GM21381 (cell line): ENCODE measurements at regions not wholly inside any gene's neighbourhood (a gene's known extent, or its start where the extent isn't known, plus 50 kb on each side); places are given as distances from the start of the nearest gene placed in this dataset.

Source experiments
- ATAC-seq: cut with Tn5 transposase; IDR thresholded peaks from one replicate; pipeline ENCODE4 v1.9.1; 2021; ENCODE audit warnings: mild to moderate bottlenecking, moderate library complexity; ENCODE audit not compliant: unreplicated experiment

DNA sequence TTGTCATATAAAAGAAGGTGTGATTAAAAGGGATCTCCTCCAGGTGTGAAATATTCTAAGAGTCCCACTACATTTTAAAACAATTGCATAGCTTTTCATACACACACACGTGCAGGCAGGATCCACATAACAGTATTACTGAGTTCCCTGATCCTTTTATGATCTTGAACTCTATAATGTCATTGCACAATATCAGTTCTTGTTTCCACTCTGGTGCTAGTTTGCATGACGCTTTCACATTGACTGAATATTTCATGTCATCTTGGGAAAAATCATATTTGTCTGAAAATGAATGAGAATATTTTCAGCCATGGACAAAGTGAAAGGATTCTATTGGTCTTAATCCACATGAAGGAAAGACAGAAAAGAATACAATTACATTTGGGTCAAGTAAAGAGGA, 703.8 kb downstream of the CDH8 start:
- ATAC-seq: no peak

DNA sequence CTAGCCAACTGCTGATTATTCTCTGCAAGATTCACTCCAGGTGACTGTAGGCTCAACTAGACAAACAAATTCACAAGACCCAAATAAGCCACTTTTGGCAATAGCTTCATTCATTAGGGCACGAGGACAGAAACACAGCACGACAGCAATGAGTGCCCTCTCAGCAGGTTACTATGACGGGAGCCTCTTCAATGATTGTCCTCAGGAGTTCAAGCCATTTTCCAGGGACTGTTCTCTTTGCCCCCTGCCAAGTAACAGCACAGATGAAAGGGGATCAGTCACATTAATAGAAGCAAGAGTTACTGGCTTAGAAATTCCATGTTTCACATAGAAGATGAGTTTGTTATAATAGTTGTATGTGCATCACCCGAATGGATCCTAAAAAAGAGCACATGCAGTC, 712.2 kb downstream of the CDH8 start:
- ATAC-seq: no peak

DNA sequence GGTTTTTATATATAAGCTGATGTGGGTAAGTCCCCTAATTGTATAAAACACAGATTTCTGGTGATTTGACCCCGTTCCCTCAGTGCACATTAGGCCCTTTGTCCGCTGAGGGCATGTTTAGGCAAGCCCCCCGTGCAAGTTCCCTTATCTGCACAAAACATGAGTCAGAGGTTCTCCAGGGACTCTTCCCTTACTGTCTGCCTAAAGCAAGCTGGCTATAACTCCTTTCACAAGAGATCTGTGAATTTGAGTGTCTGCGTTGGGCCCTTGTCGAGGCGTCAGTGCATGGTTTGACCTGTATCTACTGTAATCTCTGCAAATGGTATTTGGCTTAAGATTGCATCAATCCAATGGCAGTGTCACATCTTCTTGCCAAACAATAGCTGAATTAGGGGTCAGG, 712.8 kb downstream of the CDH8 start:
- ATAC-seq: no peak

DNA sequence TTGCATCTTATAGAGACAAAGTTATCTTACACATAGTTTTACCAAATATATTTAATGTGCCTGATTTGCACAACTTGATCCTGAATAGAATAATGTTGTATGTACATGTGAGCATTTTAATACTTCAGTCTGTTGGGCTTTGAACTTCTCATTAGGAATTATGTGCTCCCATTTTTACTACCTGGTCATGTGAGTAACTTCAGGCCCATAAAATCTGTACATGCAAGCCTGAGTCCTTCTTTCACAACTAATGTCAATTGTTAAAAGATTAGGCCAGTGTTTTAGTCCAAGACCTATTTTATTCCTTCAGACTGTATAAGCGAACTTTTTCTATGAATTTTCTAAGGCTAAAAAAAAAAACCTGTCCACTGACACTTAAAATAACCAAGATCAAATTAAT, 715.4 kb downstream of the CDH8 start:
- ATAC-seq: no peak

DNA sequence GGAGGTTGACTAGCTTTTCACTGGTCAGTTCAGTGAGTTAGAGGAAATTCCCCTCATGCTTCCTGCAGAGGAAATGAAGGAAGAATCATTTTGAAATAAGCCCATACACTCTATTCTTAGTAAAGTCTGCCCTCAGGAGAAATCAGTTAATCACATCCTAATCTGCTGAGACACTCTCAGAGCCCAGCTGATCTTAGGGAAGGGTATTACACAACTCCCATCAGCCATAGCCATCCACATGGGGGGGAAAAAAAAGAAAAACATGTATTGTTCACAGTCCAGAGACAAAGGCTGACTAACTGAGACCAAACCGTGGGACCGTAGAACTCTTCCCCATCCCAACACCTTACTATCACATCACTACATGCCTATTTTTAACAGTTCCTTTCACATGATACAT, 722.3 kb downstream of the CDH8 start:
- no peak for ATAC-seq

DNA sequence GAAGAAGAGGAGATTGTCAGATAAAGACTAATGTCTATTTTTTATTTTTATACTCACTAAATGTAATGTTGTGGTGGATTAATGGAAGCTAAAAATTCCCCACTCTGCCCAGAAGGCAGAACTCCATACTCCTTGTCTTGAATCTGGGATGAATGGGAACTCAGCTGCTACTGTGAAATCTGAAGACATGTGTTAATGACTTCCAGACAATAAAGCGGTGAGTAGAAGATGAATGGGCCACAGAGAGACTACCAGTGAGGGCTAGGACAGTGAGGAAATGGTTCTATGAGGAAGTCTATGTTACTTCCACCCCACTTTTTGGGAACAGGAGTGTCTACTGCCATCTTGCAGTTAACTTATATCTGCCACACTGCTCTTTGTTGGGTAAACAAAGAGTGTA, 726.9 kb downstream of the CDH8 start:
- no peak for ATAC-seq

DNA sequence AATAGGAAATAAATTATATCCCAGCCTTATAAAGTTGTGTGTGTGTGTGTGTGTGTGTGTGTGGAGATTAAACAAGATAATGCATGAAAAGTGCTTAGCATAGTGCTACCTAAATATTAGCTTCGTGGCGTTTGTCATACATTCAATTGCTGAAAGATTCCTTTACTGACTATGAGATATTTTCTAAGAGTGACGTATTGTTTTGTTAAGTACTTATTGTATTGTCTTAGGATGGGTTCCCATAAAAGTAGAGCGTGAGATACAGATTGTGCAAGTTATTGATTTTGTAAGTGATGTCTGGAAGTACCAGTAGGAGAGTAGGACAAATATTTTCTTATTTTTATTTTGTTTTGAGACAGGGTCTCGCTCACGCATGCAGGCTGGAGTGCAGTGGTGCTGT, 730.0 kb downstream of the CDH8 start:
- no peak for ATAC-seq

DNA sequence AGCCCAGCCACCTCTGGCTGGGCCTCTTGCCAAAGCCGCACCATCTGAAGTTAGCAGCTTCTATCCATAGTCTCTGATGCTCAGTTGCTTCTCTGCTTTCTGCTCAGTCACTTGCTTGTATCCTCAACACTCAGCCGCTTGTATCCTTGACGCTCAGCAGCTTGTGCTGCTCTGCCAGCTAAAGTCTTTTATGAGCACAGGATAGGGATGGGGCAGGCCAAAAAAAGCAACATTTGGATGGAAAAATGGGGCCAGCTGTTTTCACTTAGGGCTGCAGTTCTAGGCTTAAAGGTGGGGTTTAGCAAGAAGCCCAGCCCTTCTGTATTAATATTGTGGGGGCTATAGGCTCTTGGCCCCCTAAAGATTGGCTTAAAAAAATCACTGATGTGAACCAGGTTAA, 739.4 kb downstream of the CDH8 start:
- no peak for ATAC-seq

DNA sequence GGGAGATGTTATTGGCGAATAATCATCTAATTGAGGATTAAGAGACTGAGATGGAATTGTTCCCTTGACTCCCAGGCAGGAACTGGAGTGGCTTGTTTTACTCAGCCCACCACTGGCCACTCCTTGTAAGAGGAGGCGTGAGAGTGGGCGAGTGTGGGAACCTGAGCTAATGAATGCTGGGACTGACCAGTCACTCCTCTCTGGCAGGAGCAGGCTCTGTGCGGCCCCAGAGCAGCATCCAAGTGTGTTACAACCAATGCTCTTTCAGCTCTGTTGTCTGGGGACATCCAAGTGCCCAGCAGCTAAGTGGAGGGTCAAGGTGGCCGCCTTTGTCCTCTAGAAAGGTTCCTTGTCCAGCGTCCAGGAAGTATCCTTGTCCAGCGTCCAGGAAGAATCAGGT, 739.9 kb downstream of the CDH8 start:
- no peak for ATAC-seq

DNA sequence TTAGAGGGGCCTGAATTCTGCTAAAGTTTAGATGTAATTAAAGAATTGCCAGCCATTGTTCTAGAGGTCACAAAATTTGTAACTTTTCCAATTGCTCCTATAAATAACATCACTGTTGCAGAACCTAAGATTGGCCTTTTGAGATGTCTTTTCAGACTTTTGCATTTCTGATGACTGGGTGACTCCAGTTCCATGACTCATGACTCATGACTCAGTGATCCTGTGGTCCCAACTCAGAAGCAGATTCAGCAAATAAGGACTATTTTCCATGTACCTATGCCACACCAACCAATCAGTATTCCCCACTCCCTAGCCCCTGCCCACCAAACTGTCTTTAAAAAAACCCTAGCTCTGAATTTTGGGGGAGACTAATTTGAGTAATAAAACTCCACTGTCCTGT, 740.9 kb downstream of the CDH8 start:
- ATAC-seq: no peak

DNA sequence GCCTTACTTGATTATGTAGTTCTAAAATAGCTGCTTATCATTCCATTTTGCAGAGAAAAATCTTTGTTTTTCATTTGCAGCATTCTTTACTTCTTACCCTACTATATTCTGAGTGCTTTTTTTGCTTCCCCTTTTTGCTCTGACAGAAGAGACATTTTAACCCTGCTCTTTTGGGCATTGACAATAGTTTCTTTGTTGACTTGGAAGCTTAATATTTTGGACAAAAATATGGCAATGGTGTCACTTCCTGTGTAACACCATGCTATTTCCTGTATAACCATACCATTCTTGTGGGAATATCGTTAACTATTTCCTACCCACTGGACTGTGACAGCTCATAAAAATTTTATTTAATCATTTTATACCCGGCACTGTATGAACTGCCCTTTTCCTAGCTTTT, 747.1 kb downstream of the CDH8 start:
- no peak for ATAC-seq

DNA sequence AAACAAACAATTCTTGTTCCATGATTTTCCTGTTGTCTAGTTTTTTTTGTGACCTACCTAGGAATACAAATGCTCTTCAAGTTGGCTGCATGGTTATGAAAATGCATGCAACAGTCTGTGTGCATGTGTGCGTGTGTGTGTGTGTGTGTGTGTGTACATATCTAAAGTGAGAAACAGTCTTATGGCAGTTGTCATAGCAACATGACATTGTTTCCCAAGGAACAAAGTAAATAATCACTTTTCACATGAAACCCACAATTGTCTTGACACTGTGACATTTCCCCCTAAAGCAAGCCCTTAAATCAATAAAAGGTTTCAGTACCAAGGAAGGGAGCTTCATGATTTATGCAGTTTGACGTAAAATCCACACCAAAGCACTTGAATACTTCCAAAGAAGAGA, 758.4 kb downstream of the CDH8 start:
- no peak for ATAC-seq

DNA sequence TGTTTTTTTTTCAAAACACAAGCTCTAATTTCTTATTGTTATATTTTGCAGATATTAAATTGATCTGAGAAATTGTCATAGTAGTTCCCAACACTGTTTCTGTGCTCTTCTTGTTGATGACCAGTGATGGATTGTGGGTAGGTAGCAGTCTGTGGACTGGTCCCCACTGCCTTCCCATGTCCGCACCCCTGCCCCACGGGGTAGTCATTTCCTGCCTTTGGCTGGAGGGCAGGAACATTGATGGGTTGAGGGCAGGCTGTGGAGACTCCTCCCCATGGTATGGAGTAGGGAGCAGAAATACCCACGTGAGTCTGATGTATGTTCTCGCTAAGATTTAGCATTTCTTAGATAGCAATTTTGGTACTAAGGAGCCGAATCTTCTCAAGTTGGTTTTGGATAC, 762.0 kb downstream of the CDH8 start:
- no peak for ATAC-seq

DNA sequence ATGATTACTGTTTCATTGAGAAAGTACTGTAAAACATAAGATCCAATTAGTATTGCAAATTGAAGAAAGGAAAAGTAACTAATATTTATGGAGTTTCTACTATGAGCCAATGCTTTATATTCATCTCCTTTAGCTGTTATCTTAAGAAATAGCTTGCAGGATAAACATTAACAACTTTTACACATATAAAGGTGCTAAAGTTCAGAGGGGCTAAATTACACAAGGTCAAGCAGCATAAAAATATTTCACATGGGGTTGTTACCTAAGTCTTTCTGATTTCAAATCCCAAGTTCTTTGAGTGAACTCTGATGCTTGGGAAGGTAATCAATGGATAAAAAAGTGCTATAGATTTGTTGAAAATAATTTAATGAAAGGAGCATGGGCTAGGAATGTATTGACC, 765.5 kb downstream of the CDH8 start:
- ATAC-seq: no peak

DNA sequence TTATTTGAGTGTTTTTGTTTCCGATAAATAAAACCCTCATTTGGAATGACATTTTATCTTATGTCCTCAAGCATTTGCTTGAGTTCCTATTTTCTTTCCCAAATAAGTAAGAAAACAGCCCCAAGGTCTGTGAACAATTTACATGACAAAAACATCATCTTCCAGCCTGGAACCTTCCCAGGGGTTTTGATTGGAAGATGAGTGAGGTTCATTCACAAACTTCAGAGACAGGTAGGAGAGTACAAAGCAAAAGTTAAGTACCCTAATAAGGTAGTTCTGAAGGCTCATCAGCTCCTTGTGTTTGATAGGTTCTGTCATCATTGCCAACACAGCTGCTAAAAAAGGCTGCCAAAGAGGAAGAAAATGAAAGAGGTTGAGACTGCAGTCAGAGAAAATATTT, 772.8 kb downstream of the CDH8 start:
- no peak for ATAC-seq

DNA sequence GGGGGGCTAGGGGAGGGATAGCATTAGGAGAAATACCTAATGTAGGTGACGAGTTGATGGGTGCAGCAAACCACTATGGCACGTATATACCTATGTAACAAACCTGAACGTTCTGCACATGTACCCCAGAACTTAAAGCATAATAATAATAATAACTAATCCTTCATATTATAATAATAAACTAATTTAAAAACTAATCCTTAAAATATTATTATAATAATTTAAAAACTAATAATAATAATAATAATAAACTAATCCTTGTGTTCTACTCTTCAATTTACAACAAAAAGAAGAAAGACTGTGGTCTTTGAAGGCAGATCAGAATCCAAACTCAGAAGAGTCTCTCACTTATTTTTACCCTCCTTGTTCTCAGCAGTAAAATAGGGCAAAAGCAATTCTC, 774.9 kb downstream of the CDH8 start:
- ATAC-seq: no peak

DNA sequence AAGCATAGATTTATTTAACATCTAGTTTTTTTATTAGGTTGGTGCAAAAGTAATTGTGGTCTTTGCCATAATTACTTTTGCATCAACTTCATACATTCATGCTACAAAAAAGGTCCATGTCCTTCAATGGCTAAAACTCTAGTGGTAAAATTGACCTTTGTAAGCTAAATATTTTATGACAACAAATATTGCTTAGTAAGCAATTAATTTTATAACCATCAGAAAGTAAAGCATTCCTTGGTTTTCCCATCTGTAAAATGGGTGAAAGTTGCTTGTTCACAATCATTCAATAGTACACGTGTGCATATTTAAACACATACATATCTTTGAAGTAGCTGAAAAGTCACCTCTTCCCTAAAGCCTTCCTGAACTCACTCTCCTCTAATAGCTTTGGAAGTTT, 789.6 kb downstream of the CDH8 start:
- ATAC-seq: no peak

DNA sequence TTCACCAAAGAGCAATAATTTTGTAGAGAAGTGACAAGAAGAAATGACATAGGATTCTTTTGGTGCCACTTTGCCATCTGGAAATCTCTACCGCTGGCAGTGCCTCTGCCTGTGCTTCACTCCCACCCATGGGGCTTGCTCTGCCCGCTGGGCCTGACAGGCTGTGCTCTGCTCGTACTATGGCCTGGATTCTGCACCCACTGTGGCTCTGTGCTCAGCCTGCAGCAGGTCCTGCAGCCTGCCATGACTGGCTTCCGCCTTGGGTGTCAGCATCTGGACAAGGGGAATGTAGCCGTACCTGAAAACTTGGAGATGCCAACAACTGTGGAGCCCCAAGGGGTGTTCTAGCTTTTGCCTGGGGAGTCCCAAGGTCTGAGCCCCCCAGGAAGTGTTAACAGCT, 792.3 kb downstream of the CDH8 start:
- ATAC-seq: no peak

DNA sequence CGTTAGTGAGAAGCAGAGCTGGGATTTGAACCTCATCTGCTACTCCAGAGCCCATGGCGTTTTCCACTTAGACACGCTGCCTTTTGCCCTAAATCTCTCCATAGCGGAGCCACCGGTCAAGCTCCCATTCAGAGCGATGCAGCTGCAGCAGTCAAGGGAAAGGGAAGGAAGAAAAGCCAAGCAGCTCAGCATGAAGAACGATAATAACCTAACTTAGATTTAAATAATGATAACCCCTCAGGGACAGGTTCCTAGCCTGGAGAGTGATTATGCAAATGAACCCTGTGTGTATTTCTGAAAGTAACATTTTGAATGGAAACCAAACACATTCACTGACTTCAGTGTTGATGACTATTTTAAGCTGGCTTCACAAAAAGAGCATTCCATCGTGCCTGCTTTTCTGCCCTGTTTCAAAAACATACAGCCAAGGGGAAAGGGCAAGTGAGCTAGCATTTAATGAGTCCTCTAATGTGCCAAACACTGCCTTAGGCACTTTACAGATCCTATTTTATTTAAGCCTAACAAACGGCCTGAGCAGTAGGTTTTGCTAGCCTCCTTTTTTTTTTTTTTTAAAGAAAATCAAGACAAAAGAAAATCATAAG, 798.3 kb downstream of the CDH8 start:
- no peak for ATAC-seq

DNA sequence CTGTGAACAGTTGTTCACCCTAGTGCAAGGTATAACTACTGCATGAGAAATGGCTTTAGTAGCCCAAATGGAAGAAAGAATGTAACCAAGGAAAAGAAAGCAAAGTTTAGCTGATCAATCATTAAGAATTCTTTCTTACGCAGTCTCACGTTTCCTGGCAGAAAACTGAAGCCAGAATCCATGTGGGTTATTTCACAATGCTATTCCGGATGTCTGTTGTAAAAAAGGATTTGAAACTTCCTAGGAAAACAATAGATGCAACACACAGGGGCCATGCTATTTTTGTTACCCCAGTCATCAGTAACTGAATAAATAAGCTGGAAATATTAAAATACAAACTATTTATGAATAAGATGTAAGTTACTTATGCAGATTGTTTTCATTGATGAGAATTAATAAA, 802.5 kb downstream of the CDH8 start:
- no peak for ATAC-seq

DNA sequence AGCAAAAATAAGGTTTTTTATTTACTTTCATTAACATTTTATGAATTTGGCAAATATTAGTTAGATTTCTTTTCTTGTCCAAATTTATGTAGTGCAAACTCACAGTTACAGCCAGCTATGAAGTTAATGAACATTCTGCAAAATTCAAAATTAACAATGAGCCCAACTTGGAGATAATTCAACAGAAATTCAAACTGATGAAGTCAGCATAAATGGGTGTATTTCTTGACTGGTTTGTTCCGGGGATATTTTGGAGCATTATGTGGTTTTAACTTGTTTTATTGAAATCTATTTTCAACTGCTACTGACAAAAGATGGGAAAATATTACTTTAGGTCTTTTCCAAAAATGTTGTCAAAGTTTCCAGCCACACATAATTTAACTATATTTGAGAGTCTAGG, 807.9 kb downstream of the CDH8 start:
- no peak for ATAC-seq

DNA sequence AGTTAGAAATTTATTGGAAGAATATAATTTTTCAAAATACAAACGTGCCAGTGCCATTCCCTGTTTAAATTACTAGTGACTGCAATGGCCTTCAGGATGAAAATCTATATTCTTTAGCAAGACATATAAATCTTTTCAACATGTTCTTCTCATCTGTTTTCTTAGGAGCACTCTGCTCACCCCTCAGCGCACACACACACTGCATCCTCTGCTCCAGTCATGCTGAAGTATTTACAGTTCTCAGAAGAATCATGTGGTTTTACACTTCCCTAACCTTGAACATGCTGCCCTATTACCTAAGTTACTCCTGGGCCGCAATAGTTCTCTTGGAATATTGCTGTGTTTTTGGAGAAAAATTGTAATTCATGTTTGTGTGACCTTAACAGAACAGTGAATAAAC, 820.6 kb downstream of the CDH8 start:
- no peak for ATAC-seq

DNA sequence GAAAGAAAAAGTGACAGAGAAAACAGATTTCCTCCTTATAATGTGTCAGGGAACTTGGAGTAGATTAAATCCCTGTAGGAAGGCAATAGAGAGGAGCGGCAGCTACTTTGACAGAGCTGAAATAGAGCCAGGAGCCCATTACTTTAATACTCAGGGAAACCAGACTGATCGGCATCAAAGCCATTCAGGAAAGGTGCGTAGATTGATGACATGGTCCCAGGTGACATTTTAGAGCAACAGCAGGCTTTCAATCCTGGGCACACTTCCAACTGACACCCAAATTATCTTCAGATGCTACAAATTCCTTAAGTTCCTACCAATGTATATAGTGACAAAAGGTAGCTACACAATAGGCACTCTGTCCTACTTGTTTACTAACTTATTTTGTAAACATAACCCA, 821.5 kb downstream of the CDH8 start:
- ATAC-seq: no peak

DNA sequence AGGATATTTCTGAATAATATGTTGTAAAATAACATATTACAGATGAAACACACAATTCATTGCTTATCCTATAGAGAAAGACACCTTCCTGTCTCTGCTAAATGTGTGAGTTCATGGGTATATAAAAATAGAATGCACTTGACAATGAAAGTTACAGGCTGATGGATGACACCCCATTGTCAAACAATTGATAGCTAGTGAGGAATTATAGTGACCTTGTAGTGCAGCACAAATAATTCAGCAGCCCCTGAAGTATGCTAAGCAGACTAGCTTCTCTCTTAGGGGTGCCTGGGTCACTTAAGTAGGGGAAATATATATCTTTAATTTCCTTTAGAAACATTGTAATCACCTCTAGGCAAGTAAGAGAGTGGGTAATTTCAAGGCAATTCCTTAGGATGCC, 826.2 kb downstream of the CDH8 start:
- no peak for ATAC-seq
